A673 (cell line): ENCODE measurements at regions not wholly inside any gene's neighbourhood (a gene's known extent, or its start where the extent isn't known, plus 50 kb on each side); places are given as distances from the start of the nearest gene placed in this dataset.

ENCODE experiments used
- BruUV-seq: library from RNA; stranded (reverse); fragments of 400-500 nt; replicated peaks from 2 replicates; lab custom pipeline; 2021; lab: Mats Ljungman, UMichigan
- CTCF ChIA-PET: fragments of 300-600 bp; sonication (Branson Sonifier 250); formaldehyde crosslinking; loops from one replicate; lab custom pipeline; 2022; ENCODE audit warnings: antibody characterized with exemption; lab: Charles Lee
- POLR2A ChIA-PET: fragments of 300-600 bp; sonication (Branson Sonifier 250); formaldehyde crosslinking; loops from one replicate; lab custom pipeline; 2022; ENCODE audit warnings: antibody characterized with exemption; ENCODE audit not compliant: low non-redundant PET; lab: Charles Lee
- DNase-seq: peaks from one replicate; pipeline ENCODE4 v3.0.0-alpha.2; 2015; ENCODE audit warnings: low spot score
- H3K27ac ChIP-seq: fragments of 200-600 bp; sonication (generic); 2 replicates; pipeline ENCODE4 v1.5.1; 2016; ENCODE audit warnings: mixed run types, low read depth, mild to moderate bottlenecking, mixed read lengths, antibody characterized with exemption, low read length; ENCODE audit not compliant: poor library complexity, severe bottlenecking
- H3K27me3 ChIP-seq: fragments of 200-600 bp; sonication (generic); replicated peaks from 2 replicates; pipeline ENCODE4 v1.6.1; 2017; ENCODE audit warnings: mixed run types, low read depth, mild to moderate bottlenecking, mixed read lengths, antibody characterized with exemption, low read length; ENCODE audit not compliant: insufficient read depth, poor library complexity
- H3K36me3 ChIP-seq: fragments of 200-600 bp; sonication (generic); 2 replicates; pipeline ENCODE4 v1.6.1; 2016; ENCODE audit warnings: mixed run types, mild to moderate bottlenecking, mixed read lengths, antibody characterized with exemption, low read length; ENCODE audit not compliant: insufficient read depth, poor library complexity, severe bottlenecking
- H3K4me1 ChIP-seq: fragments of 200-600 bp; sonication (generic); 2 replicates; pipeline ENCODE4 v1.6.1; 2017; ENCODE audit warnings: mixed run types, mild to moderate bottlenecking, mixed read lengths, antibody characterized with exemption, low read length; ENCODE audit not compliant: insufficient read depth, poor library complexity, severe bottlenecking
- H3K4me3 ChIP-seq: fragments of 200-600 bp; sonication (generic); 2 replicates; pipeline ENCODE4 v1.5.1; 2016; ENCODE audit warnings: low read depth, mixed run types, mild to moderate bottlenecking, mixed read lengths, low read length; ENCODE audit not compliant: poor library complexity, severe bottlenecking
- H3K9me3 ChIP-seq: fragments of 200-600 bp; sonication (generic); 2 replicates; pipeline ENCODE4 v1.6.1; 2016; ENCODE audit warnings: mixed run types, low read depth, mild to moderate bottlenecking, mixed read lengths, antibody characterized with exemption, low read length; ENCODE audit not compliant: poor library complexity, severe bottlenecking
- EZH2 ChIP-seq: fragments of 200-600 bp; sonication (generic); IDR thresholded peaks from 2 replicates; pipeline ENCODE4 v1.6.1; 2017; ENCODE audit warnings: borderline replicate concordance, low read depth, mild to moderate bottlenecking, mixed read lengths, antibody characterized with exemption, low read length; ENCODE audit not compliant: poor library complexity, severe bottlenecking
- intact Hi-C: fragments of 100-400 bp; cut with micrococcal nuclease; formaldehyde crosslinking; loops from one replicate; pipeline ENCODE4 v1.10.0; 2022; ENCODE audit not compliant: unreplicated experiment
- TF ChIP-seq, protein P1 (sequence below): fragments of 300-800, 200-600 bp; sonication (generic); conservative IDR thresholded peaks from 2 replicates; pipeline ENCODE4 v1.5.1; 2017; ENCODE audit warnings: low read depth, mild to moderate bottlenecking, antibody characterized with exemption, low read length, moderate library complexity, mixed read lengths

DNA sequence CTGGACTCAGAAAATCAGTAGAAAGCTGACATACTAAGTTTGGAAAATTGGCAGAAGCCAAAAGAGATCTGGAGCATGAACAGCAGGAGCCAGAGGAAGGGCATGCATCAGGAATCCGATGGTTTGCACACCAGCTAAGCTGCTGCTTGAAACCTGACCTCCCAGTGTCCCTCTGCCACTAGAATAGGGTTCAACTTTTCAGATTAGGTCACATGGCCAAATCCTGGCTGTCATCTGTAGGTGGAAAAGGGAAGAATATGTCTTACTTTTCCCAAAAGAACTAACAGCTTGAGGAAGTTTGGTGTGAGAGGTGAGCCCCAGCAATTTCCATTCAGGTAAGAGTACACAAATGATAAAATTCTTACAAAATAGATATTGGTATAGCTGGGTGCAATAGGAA, 732.6 kb downstream of the RERGL start:
- Histone ChIP-seq H3K4me3 (no peak overlapping the region), H3K27ac (no peak overlapping the region), H3K4me1 (peaks cover 5% of the 10 kb centered on the region), H3K27me3 (no peaks in the 10 kb centered on the region), H3K36me3 (no peaks in the 10 kb centered on the region), H3K9me3 (no peaks in the 10 kb centered on the region)
- BruUV-seq: no TSS peak
- ChIA-PET POLR2A (no interaction called here), CTCF (no interaction called here)
- intact Hi-C loops: no loop called here
- DNase-seq: no peak
- TF ChIP-seq, protein P1, sequence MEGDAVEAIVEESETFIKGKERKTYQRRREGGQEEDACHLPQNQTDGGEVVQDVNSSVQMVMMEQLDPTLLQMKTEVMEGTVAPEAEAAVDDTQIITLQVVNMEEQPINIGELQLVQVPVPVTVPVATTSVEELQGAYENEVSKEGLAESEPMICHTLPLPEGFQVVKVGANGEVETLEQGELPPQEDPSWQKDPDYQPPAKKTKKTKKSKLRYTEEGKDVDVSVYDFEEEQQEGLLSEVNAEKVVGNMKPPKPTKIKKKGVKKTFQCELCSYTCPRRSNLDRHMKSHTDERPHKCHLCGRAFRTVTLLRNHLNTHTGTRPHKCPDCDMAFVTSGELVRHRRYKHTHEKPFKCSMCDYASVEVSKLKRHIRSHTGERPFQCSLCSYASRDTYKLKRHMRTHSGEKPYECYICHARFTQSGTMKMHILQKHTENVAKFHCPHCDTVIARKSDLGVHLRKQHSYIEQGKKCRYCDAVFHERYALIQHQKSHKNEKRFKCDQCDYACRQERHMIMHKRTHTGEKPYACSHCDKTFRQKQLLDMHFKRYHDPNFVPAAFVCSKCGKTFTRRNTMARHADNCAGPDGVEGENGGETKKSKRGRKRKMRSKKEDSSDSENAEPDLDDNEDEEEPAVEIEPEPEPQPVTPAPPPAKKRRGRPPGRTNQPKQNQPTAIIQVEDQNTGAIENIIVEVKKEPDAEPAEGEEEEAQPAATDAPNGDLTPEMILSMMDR: no peak
- TF ChIP-seq EZH2: no peak

DNA sequence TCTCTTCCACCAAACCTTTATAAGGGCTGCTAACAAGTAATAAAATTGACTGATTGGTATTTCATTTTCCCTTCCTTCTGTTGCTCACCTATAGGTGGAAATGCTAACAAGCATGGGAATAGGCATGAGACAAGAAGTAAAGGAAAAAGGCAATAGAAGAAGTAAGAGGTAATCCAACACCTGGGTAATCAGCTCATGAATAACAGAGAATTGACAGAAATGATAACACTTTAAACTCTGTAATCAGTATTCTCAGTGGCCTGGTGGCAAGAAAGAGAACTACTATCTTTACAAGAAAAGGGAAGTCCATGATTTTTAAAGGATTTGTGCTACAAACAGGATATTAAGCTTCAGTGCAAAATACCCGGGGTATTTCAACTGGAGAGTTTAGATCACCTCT, 737.8 kb downstream of the RERGL start:
- no peak overlapping the region for H3K27ac ChIP-seq
- DNase-seq: no peak
- intact Hi-C loops: no loop called here
- peaks cover 24% of the 10 kb centered on the region for H3K4me1 ChIP-seq
- no peaks in the 10 kb centered on the region for H3K36me3 ChIP-seq
- H3K9me3 ChIP-seq: no peaks in the 10 kb centered on the region
- TF ChIP-seq, protein P1: peak; percentile 40
- TF ChIP-seq EZH2: no peak
- peaks cover 30% of the 10 kb centered on the region for H3K27me3 ChIP-seq
- ChIA-PET CTCF (no interaction called here), POLR2A (no interaction called here)
- BruUV-seq: no TSS peak
- H3K4me3 ChIP-seq: no peak overlapping the region

DNA sequence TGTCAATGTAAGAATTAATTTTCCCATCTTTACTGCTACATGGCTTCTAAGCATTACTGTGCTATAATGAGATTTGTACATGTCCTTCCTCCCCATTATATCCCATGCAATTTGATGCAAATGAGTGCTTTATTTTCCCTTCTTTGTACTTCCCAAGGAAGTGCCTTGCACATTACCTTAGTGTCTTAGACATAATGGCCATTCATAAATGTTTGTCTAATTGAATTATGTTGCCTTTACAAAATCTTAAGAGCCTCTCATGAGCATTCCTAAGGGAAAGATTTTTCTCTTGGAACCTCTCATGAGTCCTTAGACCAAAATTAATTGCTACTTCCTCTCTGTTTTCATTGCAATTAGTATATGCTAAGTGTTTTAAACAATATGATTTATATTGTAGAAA, 741.7 kb downstream of the RERGL start:
- peaks cover 20% of the 10 kb centered on the region for H3K4me1 ChIP-seq
- intact Hi-C loops: no loop called here
- H3K4me3 ChIP-seq: no peak overlapping the region
- H3K36me3 ChIP-seq: no peaks in the 10 kb centered on the region
- TF ChIP-seq EZH2: no peak
- TF ChIP-seq, protein P1: no peak
- no peak overlapping the region for H3K27ac ChIP-seq
- DNase-seq: peak; percentile 91
- H3K27me3 ChIP-seq: peaks cover 30% of the 10 kb centered on the region
- BruUV-seq: no TSS peak
- CTCF ChIA-PET: no interaction called here
- POLR2A ChIA-PET: no interaction called here
- no peaks in the 10 kb centered on the region for H3K9me3 ChIP-seq
